WI38 (cell line): ENCODE measurements at regions not wholly inside any gene's neighbourhood (a gene's known extent, or its start where the extent isn't known, plus 50 kb on each side); places are given as distances from the start of the nearest gene placed in this dataset.

ENCODE experiments used
- H3K4me3 ChIP-seq: 2 replicates; pipeline ENCODE4 v1.5.1; 2011; ENCODE audit warnings: low read depth, mild to moderate bottlenecking, control low read depth, low read length
- TF ChIP-seq, protein P1 (sequence below): IDR thresholded peaks from 2 replicates; pipeline ENCODE4 v1.5.1; 2012; ENCODE audit warnings: low read depth, mild to moderate bottlenecking, control low read depth, low read length

GRCh38 chr10:25661632-25662031, 272.4 kb upstream of the MYO3A start:
- H3K4me3 ChIP-seq: no peak overlapping the region
- TF ChIP-seq, protein P1, sequence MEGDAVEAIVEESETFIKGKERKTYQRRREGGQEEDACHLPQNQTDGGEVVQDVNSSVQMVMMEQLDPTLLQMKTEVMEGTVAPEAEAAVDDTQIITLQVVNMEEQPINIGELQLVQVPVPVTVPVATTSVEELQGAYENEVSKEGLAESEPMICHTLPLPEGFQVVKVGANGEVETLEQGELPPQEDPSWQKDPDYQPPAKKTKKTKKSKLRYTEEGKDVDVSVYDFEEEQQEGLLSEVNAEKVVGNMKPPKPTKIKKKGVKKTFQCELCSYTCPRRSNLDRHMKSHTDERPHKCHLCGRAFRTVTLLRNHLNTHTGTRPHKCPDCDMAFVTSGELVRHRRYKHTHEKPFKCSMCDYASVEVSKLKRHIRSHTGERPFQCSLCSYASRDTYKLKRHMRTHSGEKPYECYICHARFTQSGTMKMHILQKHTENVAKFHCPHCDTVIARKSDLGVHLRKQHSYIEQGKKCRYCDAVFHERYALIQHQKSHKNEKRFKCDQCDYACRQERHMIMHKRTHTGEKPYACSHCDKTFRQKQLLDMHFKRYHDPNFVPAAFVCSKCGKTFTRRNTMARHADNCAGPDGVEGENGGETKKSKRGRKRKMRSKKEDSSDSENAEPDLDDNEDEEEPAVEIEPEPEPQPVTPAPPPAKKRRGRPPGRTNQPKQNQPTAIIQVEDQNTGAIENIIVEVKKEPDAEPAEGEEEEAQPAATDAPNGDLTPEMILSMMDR: no peak

DNA sequence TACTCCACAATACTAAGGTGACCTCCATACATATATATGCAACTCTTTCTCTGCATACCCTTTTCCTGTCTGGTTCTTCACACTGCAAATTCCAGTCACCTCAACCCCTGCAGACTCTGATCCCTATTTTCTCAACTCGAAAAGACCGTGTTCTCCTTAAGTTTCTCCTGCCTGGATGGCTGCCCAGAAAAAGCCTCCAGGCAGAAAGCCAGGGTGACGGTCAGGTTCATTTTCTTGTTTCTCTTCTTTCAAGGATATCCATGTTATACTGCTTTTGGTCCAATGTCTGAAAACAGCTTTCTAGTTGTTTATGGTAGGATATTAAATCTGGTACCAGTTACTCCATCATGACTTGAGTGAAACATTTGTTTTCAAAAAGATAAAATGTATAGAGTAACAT, 267.8 kb upstream of the MYO3A start:
- H3K4me3 ChIP-seq: no peak overlapping the region
- TF ChIP-seq, protein P1: no peak

- TF ChIP-seq, protein P1: no peak
- H3K4me3 ChIP-seq: no peak overlapping the region
Observed at GRCh38 chr10:25675204-25675603, 258.8 kb upstream of the MYO3A start.

DNA sequence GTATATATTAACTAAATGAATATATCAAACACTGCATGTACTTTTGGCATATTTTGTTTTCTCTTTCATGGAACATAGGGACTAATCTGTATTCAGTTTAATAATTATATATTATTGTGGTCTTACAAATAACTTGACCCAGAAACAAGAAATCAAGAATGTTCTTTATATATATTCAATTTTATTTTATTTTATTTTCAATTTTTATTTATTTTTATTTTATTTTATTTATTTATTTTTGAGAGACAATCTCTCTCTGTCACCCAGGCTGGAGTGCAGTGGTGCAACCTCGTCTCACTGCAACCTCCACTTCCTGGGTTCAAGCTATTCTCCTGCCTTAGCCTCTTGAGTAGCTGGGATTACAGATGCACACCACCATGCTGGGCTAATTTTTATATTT, 258.4 kb upstream of the MYO3A start:
- TF ChIP-seq, protein P1: no peak
- no peak overlapping the region for H3K4me3 ChIP-seq

DNA sequence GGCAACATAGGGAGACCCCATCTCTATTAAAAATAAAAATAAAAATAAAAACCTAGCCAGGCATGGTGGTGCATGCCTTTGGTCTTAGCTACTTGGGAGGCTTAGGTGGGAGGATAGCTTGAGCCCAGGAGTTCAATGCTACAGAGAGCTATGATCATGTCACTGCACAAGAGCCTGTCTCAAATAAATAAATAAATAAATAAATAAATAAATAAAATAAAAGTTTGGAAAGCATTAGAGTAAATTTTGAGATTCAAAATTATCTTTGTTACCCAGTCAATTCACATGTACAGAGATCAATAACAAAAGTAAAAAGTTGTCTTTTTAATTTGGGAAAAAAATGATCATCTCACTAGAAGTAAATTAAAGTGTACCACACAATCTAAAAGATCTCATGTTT, 255.8 kb upstream of the MYO3A start:
- H3K4me3 ChIP-seq: no peak overlapping the region
- TF ChIP-seq, protein P1: no peak

DNA sequence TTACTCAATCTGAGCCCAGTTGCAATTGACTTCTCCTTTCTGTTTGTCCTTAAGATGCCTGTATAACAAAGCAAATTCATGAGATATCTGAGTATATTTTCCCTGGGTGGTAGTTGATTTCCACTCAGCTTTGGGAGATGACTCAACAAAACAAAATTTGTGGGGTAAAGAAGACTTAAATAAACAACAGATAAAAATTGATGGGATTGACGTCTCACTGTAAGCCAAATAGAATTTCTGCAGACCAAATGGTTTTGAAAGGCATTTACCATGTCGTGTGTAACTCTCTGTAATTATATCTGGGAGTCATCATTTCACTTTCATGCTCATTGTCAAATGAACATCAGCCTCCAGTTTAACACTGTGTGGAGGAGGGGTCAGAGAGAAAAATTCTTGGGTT, 255.4 kb upstream of the MYO3A start:
- TF ChIP-seq, protein P1: no peak
- no peak overlapping the region for H3K4me3 ChIP-seq

GRCh38 chr10:25682203-25682851, 251.7 kb upstream of the MYO3A start:
- TF ChIP-seq, protein P1: no peak
- H3K4me3 ChIP-seq: no peak overlapping the region
